ENCODE measurements at regions not wholly inside any gene's neighbourhood (a gene's known extent, or its start where the extent isn't known, plus 50 kb on each side); places are given as distances from the start of the nearest gene placed in this dataset.
"Not testable (repeated sequence)": the region's sequence is repeated elsewhere in the genome, so short reads cannot be mapped to it uniquely, and the experiment has no call there.

- TF ChIP-seq CTCF (IDR thresholded peaks at IDR 0.05; ENCODE audit: low read depth, low read length, poor library complexity, severe bottlenecking); EZH2phosphoT487 (IDR thresholded peaks at IDR 0.05; ENCODE audit: borderline replicate concordance, low read length): not testable (repeated sequence)
These were observed 3028.3 kb upstream of the TEKT4 start for GRCh38 chr2:91842913-91843312.

All from DOHH2 (cell line).